NCI-H69 (cell line): ENCODE measurements at regions not wholly inside any gene's neighbourhood (a gene's known extent, or its start where the extent isn't known, plus 50 kb on each side); places are given as distances from the start of the nearest gene placed in this dataset.

Source experiments
- DNase-seq: peaks from one replicate; lab custom pipeline; 2025; lab: John Stamatoyannopoulos, UW

GRCh38 chr2:8334866-8335325 lies 347.0 kb upstream of the ID2 start:
- DNase-seq, result no peak

- no peak for DNase-seq
These were observed 346.1 kb upstream of the ID2 start for GRCh38 chr2:8335801-8336200.

GRCh38 chr2:8337321-8337720 lies 344.5 kb upstream of the ID2 start:
- no peak for DNase-seq

GRCh38 chr2:8342407-8342806 lies 339.4 kb upstream of the ID2 start:
- no peak for DNase-seq

DNA sequence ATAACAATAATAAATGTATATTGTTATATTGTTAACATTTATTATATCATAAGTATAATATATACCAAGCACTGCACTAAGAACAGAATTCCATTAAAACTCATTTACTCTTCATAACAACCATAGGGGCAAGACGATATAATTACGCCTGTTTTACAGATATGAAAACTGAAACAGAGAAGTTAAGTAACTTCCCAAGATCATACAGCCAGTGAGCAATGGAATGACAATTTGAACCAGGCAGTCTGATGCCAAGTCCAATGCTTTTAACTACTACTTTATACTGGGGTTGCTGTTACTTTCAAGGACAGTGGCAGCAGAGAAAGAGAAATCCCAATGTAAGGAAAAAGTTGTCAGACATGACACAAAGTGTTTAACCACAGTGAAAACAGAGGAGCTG lies 338.8 kb upstream of the ID2 start:
- DNase-seq, result no peak

- DNase-seq, result peak; percentile 62
These were observed 337.4 kb upstream of the ID2 start for GRCh38 chr2:8344144-8345097.

GRCh38 chr2:8345200-8345599 lies 336.7 kb upstream of the ID2 start:
- DNase-seq, result peak; percentile 15

DNA sequence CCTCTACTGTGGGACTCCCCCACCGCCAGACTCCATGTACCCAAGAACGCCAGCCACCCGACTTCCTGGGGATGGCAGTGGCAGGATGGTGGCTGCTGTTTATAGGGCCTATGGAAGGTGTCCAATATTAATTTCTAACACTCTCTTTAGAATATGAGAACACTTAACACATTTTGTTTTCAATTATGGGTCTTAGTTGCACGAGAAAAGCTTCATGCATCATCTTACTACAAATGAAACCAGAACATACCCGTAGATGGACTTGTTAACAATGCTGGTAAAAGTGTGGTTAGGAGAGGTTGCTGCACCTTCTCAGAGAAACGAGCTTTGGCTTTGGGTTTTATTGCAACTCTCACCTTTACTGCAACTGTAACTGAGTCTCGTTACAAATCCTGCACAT lies 335.6 kb upstream of the ID2 start:
- DNase-seq, result no peak

- DNase-seq, result no peak
These were observed 335.0 kb upstream of the ID2 start for GRCh38 chr2:8346706-8347430.

DNA sequence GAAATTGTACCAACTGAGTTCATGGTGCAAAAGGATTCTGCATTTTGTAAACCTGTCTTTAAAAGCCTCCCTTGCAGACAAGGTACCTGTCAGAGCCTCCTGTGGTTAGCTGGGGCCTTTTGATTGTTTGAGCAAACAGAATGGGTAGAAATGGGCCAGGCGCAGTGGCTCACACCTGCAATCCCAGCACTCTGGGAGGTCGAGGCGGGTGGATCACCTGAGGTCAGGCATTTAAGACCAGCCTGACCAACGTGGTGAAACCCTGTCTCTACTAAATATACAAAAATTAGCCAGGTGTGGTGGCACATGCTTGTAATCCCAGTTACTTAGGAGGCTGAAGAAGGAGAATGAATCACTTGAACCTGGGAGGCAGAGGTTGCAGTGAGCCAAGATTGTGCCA lies 332.9 kb upstream of the ID2 start:
- peak; percentile 84 for DNase-seq

- no peak for DNase-seq
These were observed 329.6 kb upstream of the ID2 start for GRCh38 chr2:8352296-8352695.

DNA sequence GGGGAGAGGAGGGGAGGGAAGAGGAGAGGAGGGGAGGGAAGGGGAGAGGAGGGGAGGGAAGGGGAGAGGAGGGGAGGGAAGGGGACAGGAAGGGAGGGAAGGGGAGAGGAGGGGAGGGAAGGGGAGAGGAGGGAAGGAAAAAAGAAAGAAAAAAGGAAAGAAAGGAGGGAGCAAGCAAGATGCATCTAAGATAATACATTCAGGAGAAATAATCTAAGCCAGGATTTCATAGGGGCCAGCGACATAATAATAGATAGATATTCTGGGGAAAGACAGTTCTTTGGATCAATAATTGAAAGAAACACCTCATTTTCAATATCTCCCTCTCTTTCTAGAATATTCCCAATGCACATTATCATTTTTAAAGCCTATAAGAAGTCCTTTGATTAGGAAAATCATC lies 328.9 kb upstream of the ID2 start:
- no peak for DNase-seq

GRCh38 chr2:8355102-8355859 lies 326.6 kb upstream of the ID2 start:
- DNase-seq, result peak; percentile 72

DNA sequence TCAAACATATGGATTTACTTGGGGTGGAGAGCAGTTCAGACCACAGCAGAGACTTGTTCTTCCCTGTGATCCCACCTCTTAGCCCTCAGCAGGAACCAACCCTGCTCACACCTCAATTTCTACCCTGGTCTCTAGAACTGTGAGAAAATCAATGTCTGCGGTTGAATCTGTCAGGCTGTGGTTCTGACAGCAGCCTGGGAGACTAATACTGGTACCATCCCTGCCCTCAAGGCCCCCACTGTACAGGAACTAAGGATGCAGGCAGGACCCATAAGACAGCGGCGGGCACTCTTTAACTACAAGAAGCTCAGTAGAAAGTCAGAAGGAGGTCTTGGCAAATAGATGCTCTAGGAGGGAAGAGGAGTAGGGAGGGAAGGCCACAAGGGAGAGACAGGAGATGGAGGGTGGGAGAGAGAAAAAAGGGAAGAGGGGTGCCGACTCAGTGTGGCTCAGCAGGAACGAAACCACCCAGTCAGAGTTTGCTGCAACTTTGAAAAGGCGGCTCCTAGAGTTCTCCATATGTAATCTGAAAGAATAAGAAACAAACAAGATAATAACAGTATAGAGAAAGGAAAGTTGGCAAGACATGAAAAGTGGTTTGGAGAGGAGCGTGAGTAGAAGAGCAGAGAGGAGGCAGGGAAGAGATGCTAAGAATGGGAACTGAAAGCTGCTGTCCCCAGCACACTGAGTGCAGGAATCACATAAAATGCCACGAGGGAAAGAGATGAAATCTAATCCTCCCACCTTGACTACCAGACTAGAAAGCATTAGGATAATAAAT lies 323.9 kb upstream of the ID2 start:
- DNase-seq, result no peak

GRCh38 chr2:8361930-8362329 lies 319.9 kb upstream of the ID2 start:
- DNase-seq, result no peak

GRCh38 chr2:8363161-8363560 lies 318.7 kb upstream of the ID2 start:
- no peak for DNase-seq

DNA sequence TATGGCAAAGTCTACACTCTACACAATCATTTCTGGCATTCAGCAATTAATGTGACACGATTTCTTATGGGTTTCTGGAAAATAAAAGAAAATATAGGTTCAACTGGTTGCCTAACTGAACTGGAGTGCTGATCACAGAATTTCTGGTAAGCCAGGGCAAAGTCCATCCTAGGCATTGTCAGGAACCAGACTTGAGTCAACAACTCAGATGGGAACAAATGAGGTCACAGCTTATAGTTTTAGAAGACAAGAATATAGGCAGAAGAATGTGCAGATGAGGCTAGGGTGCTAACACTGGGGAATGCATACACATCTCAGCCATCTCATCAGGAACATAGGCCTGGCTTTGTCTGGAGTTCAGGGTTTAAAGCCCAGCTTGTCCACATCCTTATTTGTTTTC lies 317.2 kb upstream of the ID2 start:
- peak; percentile 6 for DNase-seq

DNA sequence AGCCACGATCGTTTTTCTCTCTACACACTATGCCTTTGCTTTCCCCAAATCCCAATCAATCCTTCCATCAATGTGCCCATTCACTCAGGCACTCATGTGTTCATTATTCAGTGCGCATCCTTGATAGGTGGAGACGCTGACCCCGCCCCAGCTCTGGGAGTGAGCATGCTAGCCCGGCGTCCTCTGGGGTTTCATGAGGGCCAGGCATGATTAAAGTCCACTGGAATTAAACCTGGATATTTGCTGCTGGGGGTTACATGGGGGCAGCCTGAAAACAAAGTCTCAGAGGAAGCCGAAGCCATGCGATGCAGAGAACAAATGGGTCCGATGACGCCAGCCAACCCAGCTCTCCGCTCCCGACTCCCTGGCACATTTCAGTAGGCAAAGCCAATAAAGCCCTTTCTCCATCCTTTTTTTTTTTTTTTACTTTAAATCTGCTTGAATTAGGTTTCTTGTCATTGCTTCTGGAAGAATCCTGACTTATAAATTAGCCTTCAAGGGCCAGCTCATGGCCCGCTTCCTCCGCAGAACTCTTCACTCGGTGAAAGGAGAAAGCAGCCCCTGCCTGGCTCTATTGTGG lies 316.4 kb upstream of the ID2 start:
- DNase-seq, result no peak

DNA sequence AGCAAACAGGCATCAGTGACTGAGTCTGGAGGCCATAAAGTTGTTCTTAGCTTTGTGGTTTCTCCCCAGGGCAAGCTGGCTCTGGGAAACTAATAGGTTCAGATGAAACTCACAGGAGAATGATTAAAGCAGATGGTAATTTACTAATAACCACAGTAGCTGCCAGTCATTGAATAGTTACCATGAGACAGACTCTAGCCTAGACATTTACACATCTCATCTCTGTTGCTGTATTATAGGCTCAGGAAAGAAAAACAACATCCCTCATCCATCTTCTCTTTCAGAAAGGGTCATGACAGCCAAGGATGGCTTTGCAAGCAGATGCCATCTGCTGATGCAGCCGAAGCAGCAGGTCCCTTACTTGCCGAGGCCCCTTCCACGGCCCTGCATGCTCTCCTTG lies 314.0 kb upstream of the ID2 start:
- peak; percentile 76 for DNase-seq

DNA sequence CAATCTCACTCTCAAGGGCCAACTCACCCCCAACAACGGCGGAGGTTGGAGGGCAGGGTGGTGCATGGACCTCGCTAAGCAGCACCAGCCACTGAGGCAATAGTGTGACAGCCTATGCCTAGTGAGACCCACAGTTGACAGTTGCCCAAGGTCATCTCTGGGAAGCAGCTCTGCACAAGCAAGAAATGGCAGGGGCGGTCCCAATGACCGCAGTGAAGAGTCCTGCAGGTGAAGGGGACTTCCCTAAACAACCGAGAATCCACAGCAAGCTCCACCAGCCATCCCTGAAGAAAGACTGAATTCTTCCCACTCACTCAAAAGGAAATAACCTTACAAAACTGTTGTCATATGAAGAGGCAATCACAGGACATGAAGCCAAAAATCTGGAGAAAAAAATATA lies 313.4 kb upstream of the ID2 start:
- DNase-seq, result no peak

DNA sequence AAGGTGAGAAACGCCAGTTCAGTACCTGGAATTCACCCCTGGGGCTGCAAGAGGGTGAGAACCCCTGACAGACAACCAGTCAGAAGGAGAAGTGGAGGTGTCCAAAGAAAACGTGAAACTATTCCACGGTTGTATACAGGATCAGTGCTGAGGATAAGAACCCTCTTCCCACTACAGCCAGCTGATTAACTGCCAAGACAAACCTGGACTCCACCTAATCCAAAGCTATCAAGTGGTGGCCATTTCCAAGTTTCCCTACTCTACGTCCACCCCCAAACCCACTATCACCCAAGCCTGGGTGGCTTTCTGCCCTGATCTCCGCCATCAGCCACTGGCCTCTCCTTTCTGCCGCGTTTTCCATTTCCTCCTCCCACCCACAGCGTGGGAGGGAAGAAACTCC lies 312.3 kb upstream of the ID2 start:
- no peak for DNase-seq
